HG03064 (cell line): ENCODE measurements at regions not wholly inside any gene's neighbourhood (a gene's known extent, or its start where the extent isn't known, plus 50 kb on each side); places are given as distances from the start of the nearest gene placed in this dataset.
"Not testable (repeated sequence)": the region's sequence is repeated elsewhere in the genome, so short reads cannot be mapped to it uniquely, and the experiment has no call there.

Experiments
- ATAC-seq: cut with Tn5 transposase; IDR thresholded peaks from one replicate; pipeline ENCODE4 v1.9.1; 2021; ENCODE audit warnings: low read depth; ENCODE audit not compliant: unreplicated experiment

GRCh38 chr2:110335415-110336049, 123.2 kb upstream of the MTLN start:
- ATAC-seq = not testable (repeated sequence)

- ATAC-seq = not testable (repeated sequence)
Measured at GRCh38 chr2:110333114-110334095, 121.1 kb upstream of the MTLN start.

GRCh38 chr2:110331625-110332024, 119.3 kb upstream of the MTLN start:
- not testable (repeated sequence) for ATAC-seq

GRCh38 chr2:110329760-110330159, 117.4 kb upstream of the MTLN start:
- ATAC-seq = not testable (repeated sequence)

- ATAC-seq = not testable (repeated sequence)
Measured at GRCh38 chr2:110329158-110329557, 116.8 kb upstream of the MTLN start.

- ATAC-seq = not testable (repeated sequence)
Measured at GRCh38 chr2:110328677-110329076, 116.3 kb upstream of the MTLN start.

- ATAC-seq = not testable (repeated sequence)
Measured at GRCh38 chr2:110323832-110324231, 111.5 kb upstream of the MTLN start.

GRCh38 chr2:110322535-110322934, 110.2 kb upstream of the MTLN start:
- not testable (repeated sequence) for ATAC-seq

- ATAC-seq = not testable (repeated sequence)
Measured at GRCh38 chr2:110320834-110321563, 108.7 kb upstream of the MTLN start.

GRCh38 chr2:110318898-110319297, 106.6 kb upstream of the MTLN start:
- not testable (repeated sequence) for ATAC-seq

GRCh38 chr2:110317377-110317776, 105.0 kb upstream of the MTLN start:
- ATAC-seq = not testable (repeated sequence)

GRCh38 chr2:110316051-110316865, 103.9 kb upstream of the MTLN start:
- ATAC-seq = not testable (repeated sequence)

- ATAC-seq = not testable (repeated sequence)
Measured at GRCh38 chr2:110315054-110315820, 102.9 kb upstream of the MTLN start.

GRCh38 chr2:110314472-110314871, 102.1 kb upstream of the MTLN start:
- ATAC-seq = not testable (repeated sequence)

GRCh38 chr2:110313032-110313431, 100.7 kb upstream of the MTLN start:
- ATAC-seq = not testable (repeated sequence)

- ATAC-seq = not testable (repeated sequence)
Measured at GRCh38 chr2:110311713-110312444, 99.5 kb upstream of the MTLN start.

GRCh38 chr2:110310988-110311475, 98.7 kb upstream of the MTLN start:
- not testable (repeated sequence) for ATAC-seq

- ATAC-seq = not testable (repeated sequence)
Measured at GRCh38 chr2:110308728-110309127, 96.4 kb upstream of the MTLN start.
